MCF 10A (cell line): ENCODE measurements at regions not wholly inside any gene's neighbourhood (a gene's known extent, or its start where the extent isn't known, plus 50 kb on each side); places are given as distances from the start of the nearest gene placed in this dataset.

Experiments used
- BruUV-seq: library from RNA; stranded (reverse); fragments of 400-500 nt; replicated peaks from 2 replicates; lab custom pipeline; 2021; lab: Mats Ljungman, UMichigan
- CTCF ChIA-PET: fragments of 300-600 bp; sonication (Branson Sonifier 250); formaldehyde crosslinking; extraction: SDS; loops from one replicate; lab custom pipeline; 2021; ENCODE audit warnings: antibody characterized with exemption, inconsistent platforms; lab: Yijun Ruan, JAX
- POLR2A ChIA-PET: fragments of 300-600, 350-650 bp; sonication (Branson Sonifier 250); formaldehyde crosslinking; extraction: SDS; loops from one replicate; lab custom pipeline; 2020; ENCODE audit warnings: antibody characterized with exemption, inconsistent platforms; lab: Yijun Ruan, JAX
- DNase-seq: peaks from one replicate; pipeline ENCODE4 v3.0.0-alpha.2; 2018; ENCODE audit not compliant: unreplicated experiment
- H3K27ac Mint-ChIP-seq: one replicate; pipeline ENCODE4 v1.8.0; 2022; ENCODE audit warnings: mild to moderate bottlenecking, low read depth, mixed read lengths; ENCODE audit not compliant: unreplicated experiment
- H3K27me3 Mint-ChIP-seq: one replicate; pipeline ENCODE4 v1.8.0; 2022; ENCODE audit warnings: mixed read lengths; ENCODE audit not compliant: insufficient read depth, unreplicated experiment
- H3K36me3 Mint-ChIP-seq: one replicate; pipeline ENCODE4 v1.8.0; 2022; ENCODE audit warnings: mild to moderate bottlenecking, moderate library complexity, mixed read lengths; ENCODE audit not compliant: insufficient read depth, unreplicated experiment
- H3K4me1 Mint-ChIP-seq: one replicate; pipeline ENCODE4 v1.8.0; 2022; ENCODE audit warnings: mixed read lengths; ENCODE audit not compliant: insufficient read depth, unreplicated experiment
- H3K4me3 Mint-ChIP-seq: one replicate; pipeline ENCODE4 v1.8.0; 2022; ENCODE audit warnings: mild to moderate bottlenecking, moderate library complexity, mixed read lengths; ENCODE audit not compliant: unreplicated experiment
- H3K9me3 Mint-ChIP-seq: one replicate; pipeline ENCODE4 v1.8.0; 2022; ENCODE audit warnings: mixed read lengths; ENCODE audit not compliant: unreplicated experiment
- CTCF ChIP-seq: fragments of 200-600 bp; IDR thresholded peaks from one replicate; pipeline ENCODE4 v1.8.0; 2022; ENCODE audit warnings: antibody characterized with exemption, mild to moderate bottlenecking; ENCODE audit not compliant: unreplicated experiment
- intact Hi-C: fragments of 100-400 bp; cut with micrococcal nuclease; formaldehyde crosslinking; loops from 2 replicates; pipeline ENCODE4 v1.14.1; 2022

DNA sequence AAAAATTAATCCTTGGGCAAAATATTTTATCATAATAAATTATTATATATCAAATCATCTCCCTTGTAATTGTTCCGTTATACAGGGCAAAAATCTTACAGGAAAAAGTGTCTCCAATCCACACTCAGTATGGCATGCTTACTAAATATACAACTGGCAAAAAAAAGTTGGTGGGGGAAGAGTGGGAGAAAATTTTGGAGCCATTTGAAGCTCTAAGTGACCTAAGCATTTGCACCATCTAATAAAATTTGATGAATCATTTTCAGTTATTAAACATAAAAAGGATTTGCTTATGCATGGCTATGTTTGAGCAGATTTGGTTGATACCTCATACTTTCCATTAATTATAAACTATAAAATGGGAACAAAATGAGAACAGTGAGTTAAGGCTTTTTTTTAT is 68.1 kb upstream of the FAM9C start:
- TF ChIP-seq CTCF: no peak
- Mint-ChIP-seq H3K27ac (no peak overlapping the region), H3K4me3 (no peak overlapping the region), H3K27me3 (peaks cover 16% of the 10 kb centered on the region), H3K36me3 (no peaks in the 10 kb centered on the region), H3K4me1 (peaks cover 10% of the 10 kb centered on the region), H3K9me3 (peaks cover 5% of the 10 kb centered on the region)
- ChIA-PET CTCF (interaction anchor here (0.6 to 1.0 kb wide), 3 partner anchors 119 to 375 kb away, joined by 3 read pairs; no protein-coding TSS in a partner anchor), POLR2A (interaction anchor here (0.7 kb wide), 1 partner anchor 256 kb away, joined by 3 read pairs; no protein-coding TSS in a partner anchor)
- no peak for DNase-seq
- BruUV-seq: no TSS peak
- intact Hi-C loops: loop anchor here (10.0 kb wide), 1 partner anchor 168 kb away; no protein-coding TSS in a partner anchor

DNA sequence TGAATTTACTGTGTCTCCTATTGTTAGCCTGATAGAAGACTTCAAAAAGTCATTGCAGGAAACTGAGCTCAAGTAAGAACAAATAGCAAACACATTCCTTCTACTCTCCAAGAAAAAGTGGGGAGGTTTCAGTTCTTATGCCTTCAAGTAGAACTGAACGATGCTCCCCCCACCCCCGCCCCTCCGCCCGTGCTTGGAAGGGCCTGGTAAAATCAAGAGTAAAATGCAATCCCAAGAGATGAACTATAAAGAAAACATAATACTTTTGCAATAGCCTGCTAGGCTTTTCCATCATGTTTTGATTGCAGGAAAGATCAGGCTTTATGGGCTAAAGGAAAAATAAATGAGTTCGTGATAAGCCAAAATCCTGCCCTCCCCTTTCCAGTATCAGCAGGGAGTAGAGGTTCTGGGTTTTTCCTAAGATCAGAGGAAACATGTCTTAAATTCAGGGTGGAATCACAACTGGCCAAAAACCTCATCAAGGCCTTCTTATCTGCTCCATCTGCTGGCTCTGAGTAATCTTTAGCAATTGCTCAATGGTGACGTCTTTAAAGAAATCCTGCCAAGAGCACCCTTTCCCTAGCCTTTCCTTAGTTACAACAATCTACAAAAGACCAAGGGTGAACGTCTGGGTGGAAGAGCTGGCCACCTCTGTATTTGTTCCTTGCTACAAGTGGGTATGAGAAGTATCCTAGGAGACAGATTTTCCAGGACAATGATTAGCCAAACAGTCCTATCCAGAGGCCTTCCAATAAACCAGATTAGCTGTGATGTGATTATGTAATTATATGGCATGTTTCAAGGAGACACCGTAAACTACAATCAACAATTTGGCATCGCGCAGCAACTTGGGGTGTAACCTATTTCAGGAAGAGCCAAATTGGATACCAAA is 66.3 kb upstream of the FAM9C start:
- BruUV-seq: TSS peak; percentile 84
- H3K4me3 Mint-ChIP-seq: no peak overlapping the region
- intact Hi-C loops: loop anchor here (1.0 to 10.0 kb wide), 2 partner anchors 166 to 378 kb away; no protein-coding TSS in a partner anchor
- H3K4me1 Mint-ChIP-seq: peaks cover 10% of the 10 kb centered on the region
- no peaks in the 10 kb centered on the region for H3K36me3 Mint-ChIP-seq
- ChIA-PET CTCF (interaction anchor here (0.6 to 1.1 kb wide), 3 partner anchors 9 to 164 kb away, joined by 3 to 8 read pairs (median 4); no protein-coding TSS in a partner anchor), POLR2A (interaction anchor here (0.6 to 1.3 kb wide), 3 partner anchors 9 to 377 kb away, joined by 3 to 4 read pairs (median 3); no protein-coding TSS in a partner anchor)
- peak overlapping the region; percentile 76 for H3K27ac Mint-ChIP-seq
- DNase-seq: peak; percentile 92
- H3K27me3 Mint-ChIP-seq: no peaks in the 10 kb centered on the region
- H3K9me3 Mint-ChIP-seq: no peaks in the 10 kb centered on the region
- no peak for TF ChIP-seq CTCF

DNA sequence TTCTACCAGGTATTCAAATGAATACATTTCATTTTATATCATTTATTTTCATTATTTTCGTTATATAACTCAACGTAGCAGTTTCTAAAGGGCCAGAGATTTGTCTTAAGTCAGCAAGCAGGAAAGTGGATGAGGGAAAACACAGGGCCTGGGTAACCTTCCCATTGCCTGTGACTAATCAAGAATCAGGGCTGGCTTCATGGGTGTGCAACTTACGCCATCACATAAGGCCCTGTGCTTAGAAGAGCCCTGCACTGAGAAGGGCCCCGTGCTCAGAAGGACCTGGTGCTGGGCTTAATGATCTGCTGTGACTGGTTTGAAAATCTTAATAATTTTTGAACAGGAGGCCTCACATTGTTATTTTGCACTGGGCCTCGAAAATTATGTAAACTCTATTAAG is 65.4 kb upstream of the FAM9C start:
- ChIA-PET CTCF (interaction anchor here (0.6 kb wide), 1 partner anchor 17 kb away, joined by 3 read pairs; no protein-coding TSS in a partner anchor), POLR2A (interaction anchor here (1.3 kb wide), 1 partner anchor 8 kb away, joined by 4 read pairs; no protein-coding TSS in a partner anchor)
- peak; percentile 72 for DNase-seq
- Mint-ChIP-seq H3K36me3 (no peaks in the 10 kb centered on the region), H3K9me3 (no peaks in the 10 kb centered on the region), H3K4me1 (peaks cover 10% of the 10 kb centered on the region), H3K27me3 (no peaks in the 10 kb centered on the region), H3K27ac (no peak overlapping the region), H3K4me3 (no peak overlapping the region)
- intact Hi-C loops: loop anchor here (10.0 kb wide), 1 partner anchor 165 kb away; no protein-coding TSS in a partner anchor
- no TSS peak for BruUV-seq
- TF ChIP-seq CTCF: no peak

DNA sequence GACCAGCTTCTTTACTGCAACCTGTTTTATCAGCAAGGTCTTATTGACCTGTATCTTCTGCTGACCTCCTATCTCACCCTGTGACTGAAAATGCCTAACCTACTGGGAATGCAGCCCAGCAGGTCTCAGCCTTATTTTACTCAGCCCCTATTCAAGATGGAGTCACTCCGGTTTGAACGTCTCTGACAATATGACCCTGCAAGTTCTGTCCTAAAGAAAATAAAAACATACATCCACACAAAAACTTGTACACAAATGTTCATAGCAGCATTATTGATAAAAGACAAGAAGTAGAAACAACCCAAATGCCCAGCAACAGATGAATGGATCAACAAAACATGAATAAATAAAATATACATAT is 59.5 kb upstream of the FAM9C start:
- POLR2A ChIA-PET: no interaction called here
- Mint-ChIP-seq H3K9me3 (no peaks in the 10 kb centered on the region), H3K36me3 (no peaks in the 10 kb centered on the region), H3K27me3 (peaks cover 10% of the 10 kb centered on the region), H3K4me3 (no peak overlapping the region), H3K4me1 (peaks cover 32% of the 10 kb centered on the region), H3K27ac (no peak overlapping the region)
- BruUV-seq: no TSS peak
- no peak for TF ChIP-seq CTCF
- intact Hi-C loops: loop anchor here (2.0 kb wide), 1 partner anchor 129 kb away; the partner anchor contains the start of gene TMSB4X
- DNase-seq: no peak
- CTCF ChIA-PET: no interaction called here
